Keratinocyte (primary cell): ENCODE measurements at regions not wholly inside any gene's neighbourhood (a gene's known extent, or its start where the extent isn't known, plus 50 kb on each side); places are given as distances from the start of the nearest gene placed in this dataset.

ENCODE experiments used
- DNase-seq: peaks from one replicate; pipeline ENCODE4 v3.0.0-alpha.2; 2011; ENCODE audit warnings: low read depth, missing footprints, low spot score
- FAIRE-seq: peaks from 2 replicates; lab custom pipeline; 2011; peaks lifted over from hg19 to GRCh38; lab: Jason Lieb, UNC
- H2AFZ ChIP-seq: 2 replicates; pipeline ENCODE4 v1.6.0; 2012; ENCODE audit warnings: low read length, control low read depth, inconsistent platforms; ENCODE audit not compliant: control insufficient read depth
- H3K27ac ChIP-seq: 2 replicates; pipeline ENCODE4 v1.5.1; 2011; ENCODE audit warnings: low read length; ENCODE audit not compliant: control insufficient read depth, insufficient read depth
- H3K27me3 ChIP-seq: 3 replicates; pipeline ENCODE4 v1.6.0; 2011; ENCODE audit warnings: low read length; ENCODE audit not compliant: control insufficient read depth, insufficient read depth; ENCODE audit errors: extremely low read depth
- H3K36me3 ChIP-seq, 2 experiments: 2 replicates in 1 of 2; 3 replicates in 1 of 2; pipeline ENCODE4 v1.5.1; 2011; ENCODE audit warnings: low read length in 2 of 2, mild to moderate bottlenecking in 1 of 2; ENCODE audit not compliant: control insufficient read depth in 2 of 2, insufficient read depth in 2 of 2; ENCODE audit errors: extremely low read depth in 1 of 2
- H3K4me1 ChIP-seq: 3 replicates; pipeline ENCODE4 v1.5.1; 2011; ENCODE audit warnings: low read length; ENCODE audit not compliant: control insufficient read depth, insufficient read depth; ENCODE audit errors: extremely low read depth
- H3K4me2 ChIP-seq: 3 replicates; pipeline ENCODE4 v1.6.0; 2011; ENCODE audit warnings: low read depth, low read length; ENCODE audit not compliant: control insufficient read depth, insufficient read depth; ENCODE audit errors: extremely low read depth
- H3K4me3 ChIP-seq, 3 experiments: fragments of 200-600 bp in 1 of 3; sonication (generic) in 1 of 3; 2 replicates in 2 of 3; 3 replicates in 1 of 3; pipeline ENCODE4 v1.5.1; 2011 to 2016; ENCODE audit warnings: low read length in 3 of 3, mild to moderate bottlenecking in 3 of 3, control low read depth in 2 of 3, inconsistent platforms in 1 of 3, low read depth in 1 of 3, mixed read lengths in 1 of 3, mixed run types in 1 of 3, moderate library complexity in 1 of 3; ENCODE audit not compliant: control insufficient read depth in 2 of 3, insufficient read depth in 2 of 3; ENCODE audit errors: extremely low read depth in 1 of 3
- H3K79me2 ChIP-seq: 2 replicates; pipeline ENCODE4 v1.6.0; 2012; ENCODE audit warnings: low read length; ENCODE audit not compliant: control insufficient read depth, insufficient read depth
- H3K9ac ChIP-seq: 3 replicates; pipeline ENCODE4 v1.6.0; 2011; ENCODE audit warnings: low read length; ENCODE audit not compliant: control insufficient read depth, insufficient read depth; ENCODE audit errors: extremely low read depth
- H3K9me1 ChIP-seq: 3 replicates; pipeline ENCODE4 v1.6.0; 2011; ENCODE audit warnings: low read length; ENCODE audit not compliant: control insufficient read depth, insufficient read depth; ENCODE audit errors: extremely low read depth
- H3K9me3 ChIP-seq: 2 replicates; pipeline ENCODE4 v1.5.1; 2012; ENCODE audit warnings: low read depth, low read length; ENCODE audit not compliant: control insufficient read depth
- H4K20me1 ChIP-seq: 3 replicates; pipeline ENCODE4 v1.6.0; 2011; ENCODE audit warnings: low read length; ENCODE audit not compliant: control insufficient read depth, insufficient read depth; ENCODE audit errors: extremely low read depth
- CTCF ChIP-seq, 3 experiments: IDR thresholded peaks in 1 of 3; conservative IDR thresholded peaks in 1 of 3; optimal IDR thresholded peaks in 1 of 3; 2 replicates in 2 of 3; 3 replicates in 1 of 3; pipeline versions ENCODE3 to v1.5.1; 2011; ENCODE audit warnings: low read length in 3 of 3, mild to moderate bottlenecking in 3 of 3, moderate library complexity in 2 of 3, control low read depth in 1 of 3, inconsistent platforms in 1 of 3; ENCODE audit not compliant: insufficient read depth in 2 of 3; ENCODE audit errors: extremely low read depth in 1 of 3
- EZH2 ChIP-seq: IDR thresholded peaks from one replicate; pipeline ENCODE4 v1.6.1; 2012; ENCODE audit warnings: inconsistent platforms, mild to moderate bottlenecking, low read length, moderate library complexity
- dilution Hi-C: fragments of 300-500 bp; cut with MboI; formaldehyde crosslinking; loops from one replicate; pipeline ENCODE4 v1.7.0; 2020; ENCODE audit warnings: low sequenced_read_pairs; ENCODE audit not compliant: extremely low pct_ligation_motif_present

DNA sequence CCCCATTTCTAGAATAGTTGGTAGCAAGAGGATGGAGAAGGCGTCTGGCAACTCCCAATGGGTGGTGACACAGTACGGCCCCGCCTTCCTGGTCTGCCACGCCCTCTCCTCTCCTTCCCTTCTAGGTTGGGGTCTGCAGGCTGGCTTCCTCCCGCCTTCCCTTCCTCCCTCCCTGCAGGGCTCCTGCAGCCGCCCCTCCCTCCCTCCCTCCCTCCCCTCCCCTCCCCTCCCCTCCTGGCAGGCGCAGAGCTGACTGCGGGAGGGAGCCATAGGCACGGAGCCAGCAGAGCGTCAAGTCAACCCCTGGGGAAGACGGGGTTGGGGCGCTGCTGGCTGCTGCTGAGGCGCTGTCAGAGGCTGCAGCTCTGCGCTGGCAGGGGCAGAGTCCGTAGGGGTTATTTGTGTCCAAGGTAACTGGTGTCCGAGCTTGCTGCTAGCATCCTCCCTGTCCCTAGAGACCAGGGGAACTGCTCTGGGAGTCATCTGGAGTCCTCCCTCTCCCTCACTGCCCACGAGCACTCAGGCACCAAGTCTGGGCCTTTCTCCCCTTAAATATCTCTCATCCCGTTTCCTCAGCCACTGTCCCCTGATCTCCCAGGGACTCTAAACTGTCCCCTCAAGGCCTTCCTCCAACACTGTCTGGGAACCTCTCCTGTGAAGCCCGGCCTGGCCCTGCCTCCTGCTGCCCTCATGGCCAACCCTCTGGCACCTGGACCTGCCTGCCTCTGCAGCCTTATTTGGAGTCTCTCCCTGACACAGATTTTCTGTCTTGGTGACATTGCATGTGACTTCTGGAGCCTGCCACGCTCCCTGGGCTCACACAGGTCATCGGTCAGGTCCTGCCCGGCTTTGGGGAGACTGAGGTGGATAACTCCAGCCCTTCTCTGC lies 57.4 kb upstream of the ACOT11 start:
- H3K4me2 ChIP-seq, result no peak overlapping the region
- peaks cover 22% of the 10 kb centered on the region for H3K4me1 ChIP-seq
- H3K9ac ChIP-seq, result no peak overlapping the region
- TF ChIP-seq EZH2 (no peak), CTCF (optimal IDR thresholded peaks at IDR 0.05 in 1 of 3, IDR thresholded peaks at IDR 0.05 in 1 of 3, conservative IDR thresholded peaks at IDR 0.05 in 1 of 3; ENCODE audit: extremely low read depth in 1 of 3, insufficient read depth in 2 of 3, low read length in 3 of 3) (no peak)
- DNase-seq, result no peak
- H2AFZ ChIP-seq, result no peak overlapping the region
- H3K4me3 ChIP-seq, result no peak overlapping the region
- no peaks in the 10 kb centered on the region for H3K27me3 ChIP-seq
- dilution Hi-C loops, result no loop called here
- H3K36me3 ChIP-seq, result no peaks in the 10 kb centered on the region
- no peaks in the 10 kb centered on the region for H3K79me2 ChIP-seq
- no peaks in the 10 kb centered on the region for H3K9me1 ChIP-seq
- FAIRE-seq, result no peak
- no peak overlapping the region for H3K27ac ChIP-seq
- no peaks in the 10 kb centered on the region for H3K9me3 ChIP-seq
- no peaks in the 10 kb centered on the region for H4K20me1 ChIP-seq

- H3K4me2 ChIP-seq, result peak overlapping the region; percentile 91
- dilution Hi-C loops, result no loop called here
- H3K4me1 ChIP-seq, result peaks cover 28% of the 10 kb centered on the region
- TF ChIP-seq CTCF (optimal IDR thresholded peaks at IDR 0.05 in 1 of 3, IDR thresholded peaks at IDR 0.05 in 1 of 3, conservative IDR thresholded peaks at IDR 0.05 in 1 of 3; ENCODE audit: extremely low read depth in 1 of 3, insufficient read depth in 2 of 3, low read length in 3 of 3) (peak in 1 of 3 experiments; percentile 2), EZH2 (no peak)
- peak overlapping the region in 1 of 3 experiments; percentile 75 for H3K4me3 ChIP-seq
- DNase-seq, result no peak
- FAIRE-seq, result no peak
- H4K20me1 ChIP-seq, result no peaks in the 10 kb centered on the region
- no peaks in the 10 kb centered on the region for H3K9me1 ChIP-seq
- H3K36me3 ChIP-seq, result no peaks in the 10 kb centered on the region
- H3K9ac ChIP-seq, result peak overlapping the region; percentile 77
- no peak overlapping the region for H3K27ac ChIP-seq
- H3K9me3 ChIP-seq, result no peaks in the 10 kb centered on the region
- H3K79me2 ChIP-seq, result no peaks in the 10 kb centered on the region
- H2AFZ ChIP-seq, result no peak overlapping the region
- no peaks in the 10 kb centered on the region for H3K27me3 ChIP-seq
Observed at GRCh38 chr1:54489627-54490250, 58.3 kb upstream of the ACOT11 start.
